ENCODE measurements at regions not wholly inside any gene's neighbourhood (a gene's known extent, or its start where the extent isn't known, plus 50 kb on each side); places are given as distances from the start of the nearest gene placed in this dataset.
A peak's percentile ranks its signal among the peaks of the same experiment; 100 is the strongest.

DNA sequence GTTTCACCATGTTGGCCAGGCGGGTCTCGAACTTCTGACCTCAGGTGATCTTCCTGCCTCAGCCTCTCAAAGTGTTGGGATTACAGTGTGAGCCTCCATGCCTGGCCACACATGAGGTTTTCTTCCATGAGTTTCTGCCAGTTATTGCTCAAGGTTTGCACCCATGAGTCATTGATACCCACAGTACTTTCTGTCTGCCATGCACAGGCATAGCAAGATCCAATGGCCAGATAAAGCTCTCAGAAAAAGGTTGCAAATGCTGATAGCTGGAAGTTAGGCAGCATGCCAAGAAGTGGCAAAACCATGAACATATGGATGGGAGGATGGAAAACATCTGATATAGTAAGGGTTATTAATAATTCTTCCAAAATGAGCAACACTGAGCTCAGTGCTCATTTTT lies 298.7 kb upstream of the NRG3 start:
- Mint-ChIP-seq H3K4me1 (ENCODE audit: low read depth, unreplicated experiment) (no peaks in the 10 kb centered on the region), H3K4me3 (ENCODE audit: unreplicated experiment) (no peak overlapping the region), H3K9me3 (ENCODE audit: unreplicated experiment) (peaks cover 14% of the 10 kb centered on the region), H3K27me3 (ENCODE audit: low read depth, unreplicated experiment) (peaks cover 2% of the 10 kb centered on the region), H3K27ac (ENCODE audit: unreplicated experiment) (no peak overlapping the region), H3K36me3 (ENCODE audit: low read depth, unreplicated experiment) (no peaks in the 10 kb centered on the region)
- H3K27me3 ChIP-seq (ENCODE audit: insufficient read depth, low read length), result no peaks in the 10 kb centered on the region
- no peaks in the 10 kb centered on the region for H3K79me2 ChIP-seq (ENCODE audit: insufficient read depth, low read length)
- no peak overlapping the region for H3K27ac ChIP-seq (ENCODE audit: low read depth, low read length)
- H3K9ac ChIP-seq (ENCODE audit: low read length), result no peak overlapping the region
- no peak overlapping the region for H3K4me3 ChIP-seq (ENCODE audit: insufficient read depth, low read depth, low read length)
- H3K4me2 ChIP-seq (ENCODE audit: low read length), result no peak overlapping the region
- no peaks in the 10 kb centered on the region for H3K36me3 ChIP-seq (ENCODE audit: insufficient read depth, low read length)
- no peak for TF ChIP-seq EZH2 (IDR thresholded peaks at IDR 0.05; ENCODE audit: insufficient read depth, low read length)
- TF ChIP-seq, protein P1, sequence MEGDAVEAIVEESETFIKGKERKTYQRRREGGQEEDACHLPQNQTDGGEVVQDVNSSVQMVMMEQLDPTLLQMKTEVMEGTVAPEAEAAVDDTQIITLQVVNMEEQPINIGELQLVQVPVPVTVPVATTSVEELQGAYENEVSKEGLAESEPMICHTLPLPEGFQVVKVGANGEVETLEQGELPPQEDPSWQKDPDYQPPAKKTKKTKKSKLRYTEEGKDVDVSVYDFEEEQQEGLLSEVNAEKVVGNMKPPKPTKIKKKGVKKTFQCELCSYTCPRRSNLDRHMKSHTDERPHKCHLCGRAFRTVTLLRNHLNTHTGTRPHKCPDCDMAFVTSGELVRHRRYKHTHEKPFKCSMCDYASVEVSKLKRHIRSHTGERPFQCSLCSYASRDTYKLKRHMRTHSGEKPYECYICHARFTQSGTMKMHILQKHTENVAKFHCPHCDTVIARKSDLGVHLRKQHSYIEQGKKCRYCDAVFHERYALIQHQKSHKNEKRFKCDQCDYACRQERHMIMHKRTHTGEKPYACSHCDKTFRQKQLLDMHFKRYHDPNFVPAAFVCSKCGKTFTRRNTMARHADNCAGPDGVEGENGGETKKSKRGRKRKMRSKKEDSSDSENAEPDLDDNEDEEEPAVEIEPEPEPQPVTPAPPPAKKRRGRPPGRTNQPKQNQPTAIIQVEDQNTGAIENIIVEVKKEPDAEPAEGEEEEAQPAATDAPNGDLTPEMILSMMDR (IDR thresholded peaks at IDR 0.05; ENCODE audit: insufficient read depth, low read depth, low read length), result no peak
- FAIRE-seq, result no peak
- H2AFZ ChIP-seq (ENCODE audit: low read depth, low read length), result no peak overlapping the region
- no peak for DNase-seq (ENCODE audit: low read depth)
- no peaks in the 10 kb centered on the region for H3K4me1 ChIP-seq (ENCODE audit: insufficient read depth, low read length)
- H4K20me1 ChIP-seq (ENCODE audit: insufficient read depth, low read length), result no peaks in the 10 kb centered on the region
- H3K9me3 ChIP-seq (ENCODE audit: insufficient read depth, low read depth, low read length), result peaks cover 4% of the 10 kb centered on the region

DNA sequence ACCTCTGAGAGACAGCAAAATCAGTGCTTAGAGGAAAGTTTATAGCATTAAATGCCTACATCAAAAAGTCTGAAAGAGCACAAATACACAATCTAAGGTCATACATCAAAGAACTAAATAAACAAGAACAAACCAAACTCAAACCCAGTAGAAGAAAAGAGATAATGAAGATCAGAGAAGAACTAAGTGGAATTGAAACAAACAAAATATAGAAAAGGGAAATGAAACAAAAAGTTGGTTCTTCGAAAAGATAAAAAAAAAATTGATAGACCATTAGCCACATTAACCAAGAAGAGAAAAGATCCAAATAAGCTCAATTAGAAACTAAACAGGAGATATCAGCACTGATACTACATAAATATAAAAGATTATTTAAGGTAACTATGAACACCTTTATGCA lies 280.0 kb upstream of the NRG3 start:
- no peak overlapping the region for H3K4me3 Mint-ChIP-seq (ENCODE audit: unreplicated experiment)
- no peak overlapping the region for H3K27ac Mint-ChIP-seq (ENCODE audit: unreplicated experiment)
- Histone ChIP-seq H3K9ac (ENCODE audit: low read length) (no peak overlapping the region), H4K20me1 (ENCODE audit: insufficient read depth, low read length) (no peaks in the 10 kb centered on the region), H3K36me3 (ENCODE audit: insufficient read depth, low read length) (no peaks in the 10 kb centered on the region), H3K27me3 (ENCODE audit: insufficient read depth, low read length) (no peaks in the 10 kb centered on the region), H3K4me2 (ENCODE audit: low read length) (no peak overlapping the region), H2AFZ (ENCODE audit: low read depth, low read length) (no peak overlapping the region), H3K4me3 (ENCODE audit: insufficient read depth, low read depth, low read length) (no peak overlapping the region), H3K4me1 (ENCODE audit: insufficient read depth, low read length) (peaks cover 4% of the 10 kb centered on the region), H3K79me2 (ENCODE audit: insufficient read depth, low read length) (no peaks in the 10 kb centered on the region), H3K9me3 (ENCODE audit: insufficient read depth, low read depth, low read length) (peaks cover 3% of the 10 kb centered on the region), H3K27ac (ENCODE audit: low read depth, low read length) (no peak overlapping the region)
- DNase-seq (ENCODE audit: low read depth), result no peak
- H3K4me1 Mint-ChIP-seq (ENCODE audit: low read depth, unreplicated experiment), result peaks cover 5% of the 10 kb centered on the region
- H3K36me3 Mint-ChIP-seq (ENCODE audit: low read depth, unreplicated experiment), result no peaks in the 10 kb centered on the region
- FAIRE-seq, result no peak
- peaks cover 2% of the 10 kb centered on the region for H3K9me3 Mint-ChIP-seq (ENCODE audit: unreplicated experiment)
- TF ChIP-seq, protein P1 (IDR thresholded peaks at IDR 0.05; ENCODE audit: insufficient read depth, low read depth, low read length), result no peak
- TF ChIP-seq EZH2 (IDR thresholded peaks at IDR 0.05; ENCODE audit: insufficient read depth, low read length), result no peak
- no peaks in the 10 kb centered on the region for H3K27me3 Mint-ChIP-seq (ENCODE audit: low read depth, unreplicated experiment)

- Histone ChIP-seq H3K4me1 (ENCODE audit: insufficient read depth, low read length) (peaks cover 5% of the 10 kb centered on the region), H2AFZ (ENCODE audit: low read depth, low read length) (no peak overlapping the region), H4K20me1 (ENCODE audit: insufficient read depth, low read length) (no peaks in the 10 kb centered on the region), H3K36me3 (ENCODE audit: insufficient read depth, low read length) (no peaks in the 10 kb centered on the region), H3K79me2 (ENCODE audit: insufficient read depth, low read length) (no peaks in the 10 kb centered on the region), H3K4me2 (ENCODE audit: low read length) (peak overlapping the region; percentile 55), H3K9me3 (ENCODE audit: insufficient read depth, low read depth, low read length) (no peaks in the 10 kb centered on the region), H3K4me3 (ENCODE audit: insufficient read depth, low read depth, low read length) (no peak overlapping the region), H3K27ac (ENCODE audit: low read depth, low read length) (peak overlapping the region; percentile 49), H3K9ac (ENCODE audit: low read length) (peak overlapping the region; percentile 22), H3K27me3 (ENCODE audit: insufficient read depth, low read length) (no peaks in the 10 kb centered on the region)
- Mint-ChIP-seq H3K27me3 (ENCODE audit: low read depth, unreplicated experiment) (no peaks in the 10 kb centered on the region), H3K4me1 (ENCODE audit: low read depth, unreplicated experiment) (peaks cover 7% of the 10 kb centered on the region), H3K4me3 (ENCODE audit: unreplicated experiment) (no peak overlapping the region), H3K9me3 (ENCODE audit: unreplicated experiment) (no peaks in the 10 kb centered on the region), H3K27ac (ENCODE audit: unreplicated experiment) (peak overlapping the region; percentile 22), H3K36me3 (ENCODE audit: low read depth, unreplicated experiment) (no peaks in the 10 kb centered on the region)
- TF ChIP-seq, protein P1 (IDR thresholded peaks at IDR 0.05; ENCODE audit: insufficient read depth, low read depth, low read length), result no peak
- TF ChIP-seq EZH2 (IDR thresholded peaks at IDR 0.05; ENCODE audit: insufficient read depth, low read length), result no peak
- DNase-seq (ENCODE audit: low read depth), result peak; percentile 23
- FAIRE-seq, result peak; percentile 34
Observed at GRCh38 chr10:81600185-81600584, 274.8 kb upstream of the NRG3 start.

Measured in astrocyte (in vitro differentiated cells and primary cell).